GM23338 (cell line): ENCODE measurements at regions not wholly inside any gene's neighbourhood (a gene's known extent, or its start where the extent isn't known, plus 50 kb on each side); places are given as distances from the start of the nearest gene placed in this dataset.

ENCODE experiments used
- ATAC-seq: fragments of 200-7000 bp; cut with Tn5 transposase; 3 replicates; pipeline ENCODE4 v1.9.1; 2020
- DNase-seq: peaks from one replicate; pipeline ENCODE4 v3.0.0-alpha.2; 2015; ENCODE audit warnings: low spot score
- H2AFZ ChIP-seq: fragments of 200-600 bp; sonication (generic); 2 replicates; pipeline ENCODE4 v1.8.0; 2016; ENCODE audit warnings: antibody characterized with exemption, mild to moderate bottlenecking, moderate library complexity
- H3F3A ChIP-seq: fragments of 200-600 bp; sonication (generic); replicated peaks from 2 replicates; pipeline ENCODE4 v1.8.0; 2017; ENCODE audit warnings: antibody characterized with exemption, mixed run types, low read depth
- H3K27ac ChIP-seq: fragments of 200-600 bp; sonication (generic); 2 replicates; pipeline ENCODE4 v1.6.1; 2016; ENCODE audit warnings: low read depth
- H3K27me3 ChIP-seq: fragments of 200-600 bp; sonication (generic); 2 replicates; pipeline ENCODE4 v1.8.0; 2016; ENCODE audit warnings: mild to moderate bottlenecking, mixed run types, moderate library complexity; ENCODE audit not compliant: insufficient read depth
- H3K36me3 ChIP-seq: fragments of 200-600 bp; sonication (generic); 2 replicates; pipeline ENCODE4 v1.8.0; 2016; ENCODE audit warnings: mild to moderate bottlenecking; ENCODE audit not compliant: insufficient read depth
- H3K4me1 ChIP-seq: fragments of 200-600 bp; sonication (generic); 2 replicates; pipeline ENCODE4 v1.8.0; 2016; ENCODE audit warnings: mild to moderate bottlenecking, moderate library complexity; ENCODE audit not compliant: insufficient read depth
- H3K4me2 ChIP-seq: fragments of 200-600 bp; sonication (generic); 2 replicates; pipeline ENCODE4 v1.7.1; 2017; ENCODE audit warnings: mixed run types
- H3K4me3 ChIP-seq: fragments of 200-600 bp; sonication (generic); 2 replicates; pipeline ENCODE4 v1.6.1; 2016; ENCODE audit warnings: mixed run types
- H3K79me2 ChIP-seq: fragments of 200-600 bp; sonication (generic); replicated peaks from 2 replicates; pipeline ENCODE4 v1.8.0; 2017; ENCODE audit warnings: mild to moderate bottlenecking; ENCODE audit not compliant: insufficient read depth
- H3K9me2 ChIP-seq: fragments of 200-600 bp; sonication (generic); 2 replicates; pipeline ENCODE4 v1.8.0; 2017; ENCODE audit not compliant: insufficient read depth
- H4K20me1 ChIP-seq: fragments of 200-600 bp; sonication (generic); replicated peaks from 2 replicates; pipeline ENCODE4 v1.8.0; 2017; ENCODE audit warnings: mild to moderate bottlenecking; ENCODE audit not compliant: insufficient read depth
- H3K27ac Mint-ChIP-seq: 2 replicates; pipeline ENCODE4 v1.8.0; 2020; ENCODE audit warnings: inconsistent platforms, mild to moderate bottlenecking, moderate library complexity, mixed read lengths
- H3K27me3 Mint-ChIP-seq: 3 replicates; pipeline ENCODE4 v1.8.0; 2022; ENCODE audit warnings: low read depth, mild to moderate bottlenecking, moderate library complexity, mixed read lengths, inconsistent platforms; ENCODE audit not compliant: insufficient read depth, poor library complexity
- H3K36me3 Mint-ChIP-seq: 3 replicates; pipeline ENCODE4 v1.8.0; 2021; ENCODE audit warnings: low read depth, mild to moderate bottlenecking, inconsistent platforms, moderate library complexity, mixed read lengths
- H3K4me1 Mint-ChIP-seq: 3 replicates; pipeline ENCODE4 v1.8.0; 2020; ENCODE audit warnings: mild to moderate bottlenecking, inconsistent platforms, mixed read lengths
- H3K4me3 Mint-ChIP-seq: 3 replicates; pipeline ENCODE4 v1.8.0; 2021; ENCODE audit warnings: moderate library complexity, mild to moderate bottlenecking, inconsistent platforms, mixed read lengths
- H3K9me3 Mint-ChIP-seq: 3 replicates; pipeline ENCODE4 v1.8.0; 2020; ENCODE audit warnings: moderate library complexity, mild to moderate bottlenecking, inconsistent platforms, mixed read lengths
- CREB1 ChIP-seq: fragments of 250-450 bp; sonication (Bioruptor Pico); IDR thresholded peaks from 2 replicates; pipeline ENCODE4 v1.5.0; 2020; ENCODE audit warnings: low read depth, mild to moderate bottlenecking, moderate library complexity
- CTCF ChIP-seq, 2 experiments: fragments of 200-600 bp in 1 of 2; sonication (generic) in 1 of 2; conservative IDR thresholded peaks; 2 replicates each; pipeline versions ENCODE4 v1.5.1 to v1.6.1; 2016 to 2017; ENCODE audit warnings: antibody characterized with exemption in 2 of 2, low read depth in 2 of 2, mild to moderate bottlenecking in 2 of 2, moderate library complexity in 1 of 2
- ETS1 ChIP-seq: IDR thresholded peaks from 2 replicates; pipeline ENCODE4 v1.6.1; 2016; ENCODE audit warnings: antibody characterized with exemption
- EZH2 ChIP-seq: fragments of 200-600 bp; sonication (generic); IDR thresholded peaks from one replicate; pipeline ENCODE4 v1.8.0; 2017; ENCODE audit warnings: antibody characterized with exemption, mild to moderate bottlenecking, low read depth; ENCODE audit not compliant: unreplicated experiment
- EZH2phosphoT487 ChIP-seq: fragments of 200-600 bp; sonication (generic); IDR thresholded peaks from one replicate; pipeline ENCODE4 v1.8.1; 2018; ENCODE audit warnings: antibody characterized with exemption; ENCODE audit not compliant: unreplicated experiment
- JUNB ChIP-seq: IDR thresholded peaks from one replicate; pipeline ENCODE4 v1.6.1; 2016; ENCODE audit warnings: antibody characterized with exemption; ENCODE audit not compliant: unreplicated experiment
- NANOG ChIP-seq: IDR thresholded peaks from 2 replicates; pipeline ENCODE4 v1.6.1; 2016; ENCODE audit warnings: antibody characterized with exemption, borderline replicate concordance
- POLR2AphosphoS5 ChIP-seq: IDR thresholded peaks from 2 replicates; pipeline ENCODE4 v1.6.1; 2016; ENCODE audit warnings: antibody characterized with exemption, low read depth
- REST ChIP-seq: IDR thresholded peaks from one replicate; pipeline ENCODE4 v1.6.1; 2018; ENCODE audit warnings: antibody characterized with exemption; ENCODE audit not compliant: unreplicated experiment
- STAT1 ChIP-seq: IDR thresholded peaks from one replicate; pipeline ENCODE4 v1.6.1; 2016; ENCODE audit warnings: antibody characterized with exemption; ENCODE audit not compliant: unreplicated experiment
- ZNF114 ChIP-seq: fragments of 250-450 bp; sonication (Bioruptor Pico); IDR thresholded peaks from 2 replicates; pipeline ENCODE4 v1.5.0; 2020; ENCODE audit warnings: mild to moderate bottlenecking, moderate library complexity
- ZNF331 ChIP-seq: fragments of 250-450 bp; sonication (Bioruptor Pico); IDR thresholded peaks from 2 replicates; pipeline ENCODE4 v1.5.0; 2020; ENCODE audit warnings: low read depth, mild to moderate bottlenecking, moderate library complexity
- ZNF462 ChIP-seq: fragments of 250-450 bp; sonication (Bioruptor Pico); IDR thresholded peaks from 2 replicates; pipeline ENCODE4 v1.5.0; 2020; ENCODE audit warnings: mild to moderate bottlenecking, moderate library complexity

- TF ChIP-seq EZH2phosphoT487 (no peak), JUNB (no peak), POLR2AphosphoS5 (no peak)
Measured at GRCh38 chr3:103189941-103190340, 755.1 kb downstream of the ZPLD1 start (continued).

GRCh38 chr3:103195216-103195615 is 760.4 kb downstream of the ZPLD1 start:
- no peaks in the 10 kb centered on the region for H3K36me3 Mint-ChIP-seq

More at GRCh38 chr3:103195216-103195615, 760.4 kb downstream of the ZPLD1 start:
- Histone ChIP-seq H3F3A (no peaks in the 10 kb centered on the region), H3K4me2 (no peak overlapping the region), H4K20me1 (no peaks in the 10 kb centered on the region), H3K36me3 (no peaks in the 10 kb centered on the region), H2AFZ (no peak overlapping the region), H3K27me3 (no peaks in the 10 kb centered on the region), H3K4me1 (no peaks in the 10 kb centered on the region), H3K79me2 (no peaks in the 10 kb centered on the region), H3K4me3 (no peak overlapping the region), H3K9me2 (0 out of 2 replicates have a peak, but pooled peaks cover 5% of the 10 kb centered on the region), H3K27ac (no peak overlapping the region)
- no peaks in the 10 kb centered on the region for H3K4me1 Mint-ChIP-seq
- H3K9me3 Mint-ChIP-seq: no peaks in the 10 kb centered on the region
- H3K4me3 Mint-ChIP-seq: no peak overlapping the region
- ATAC-seq (no peak), DNase-seq (no peak)
- TF ChIP-seq EZH2: no peak
- no peak for TF ChIP-seq ZNF331 (CRISPR knock-in tag)
- TF ChIP-seq POLR2AphosphoS5: no peak
- TF ChIP-seq JUNB: no peak
- no peak for TF ChIP-seq REST
- TF ChIP-seq ZNF462 (CRISPR knock-in tag): no peak
- no peak for TF ChIP-seq STAT1
- no peak for TF ChIP-seq ZNF114 (CRISPR knock-in tag)
- no peak for TF ChIP-seq EZH2phosphoT487
- no peak for TF ChIP-seq ETS1
- TF ChIP-seq CTCF (conservative IDR thresholded peaks at IDR 0.05; ENCODE audit: low read depth in 2 of 2): no peak
- no peak for TF ChIP-seq NANOG
- no peak for TF ChIP-seq CREB1 (CRISPR knock-in tag)
- no peaks in the 10 kb centered on the region for H3K27me3 Mint-ChIP-seq
- H3K27ac Mint-ChIP-seq: no peak overlapping the region
